GM13977 (cell line): ENCODE measurements at regions not wholly inside any gene's neighbourhood (a gene's known extent, or its start where the extent isn't known, plus 50 kb on each side); places are given as distances from the start of the nearest gene placed in this dataset.

Experiments
- DNase-seq: peaks from one replicate; pipeline ENCODE4 v3.0.0; 2012; ENCODE audit warnings: low spot score
- in situ Hi-C: fragments of 300-500 bp; cut with MboI; formaldehyde crosslinking; loops from one replicate; pipeline ENCODE4 v1.12.0; 2022; ENCODE audit warnings: low sequenced_read_pairs, low pct_unique_long_range_greater_than_20kb, mixed read lengths, inconsistent platforms; ENCODE audit not compliant: unreplicated experiment
- TF ChIP-seq, protein P1 (sequence below): IDR thresholded peaks from 2 replicates; pipeline ENCODE4 v1.5.1; 2012; ENCODE audit warnings: mild to moderate bottlenecking, control low read depth; ENCODE audit not compliant: insufficient read depth; ENCODE audit errors: extremely low read depth, missing control alignments

DNA sequence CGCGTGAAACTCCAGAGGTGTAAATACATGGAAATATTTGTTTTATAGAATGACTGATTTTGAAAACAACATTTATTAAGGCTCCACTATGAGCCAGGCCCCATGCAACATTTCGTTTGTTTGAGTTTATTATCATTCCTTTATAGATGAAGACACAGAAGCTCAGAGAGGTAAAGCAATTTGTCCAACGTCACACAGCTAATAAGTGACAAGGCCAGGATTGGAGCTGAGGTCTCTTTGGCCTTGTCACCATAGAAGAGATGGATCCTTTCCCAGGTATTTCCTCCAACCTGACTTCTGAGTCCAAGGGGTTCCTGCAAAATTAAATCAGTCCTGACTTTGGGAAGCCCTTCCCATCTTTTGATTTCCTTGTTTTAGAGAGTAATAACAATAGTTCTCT, 98.0 kb downstream of the SYF2 start:
- in situ Hi-C loops, result no loop called here
- TF ChIP-seq, protein P1, sequence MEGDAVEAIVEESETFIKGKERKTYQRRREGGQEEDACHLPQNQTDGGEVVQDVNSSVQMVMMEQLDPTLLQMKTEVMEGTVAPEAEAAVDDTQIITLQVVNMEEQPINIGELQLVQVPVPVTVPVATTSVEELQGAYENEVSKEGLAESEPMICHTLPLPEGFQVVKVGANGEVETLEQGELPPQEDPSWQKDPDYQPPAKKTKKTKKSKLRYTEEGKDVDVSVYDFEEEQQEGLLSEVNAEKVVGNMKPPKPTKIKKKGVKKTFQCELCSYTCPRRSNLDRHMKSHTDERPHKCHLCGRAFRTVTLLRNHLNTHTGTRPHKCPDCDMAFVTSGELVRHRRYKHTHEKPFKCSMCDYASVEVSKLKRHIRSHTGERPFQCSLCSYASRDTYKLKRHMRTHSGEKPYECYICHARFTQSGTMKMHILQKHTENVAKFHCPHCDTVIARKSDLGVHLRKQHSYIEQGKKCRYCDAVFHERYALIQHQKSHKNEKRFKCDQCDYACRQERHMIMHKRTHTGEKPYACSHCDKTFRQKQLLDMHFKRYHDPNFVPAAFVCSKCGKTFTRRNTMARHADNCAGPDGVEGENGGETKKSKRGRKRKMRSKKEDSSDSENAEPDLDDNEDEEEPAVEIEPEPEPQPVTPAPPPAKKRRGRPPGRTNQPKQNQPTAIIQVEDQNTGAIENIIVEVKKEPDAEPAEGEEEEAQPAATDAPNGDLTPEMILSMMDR, result no peak
- no peak for DNase-seq

DNA sequence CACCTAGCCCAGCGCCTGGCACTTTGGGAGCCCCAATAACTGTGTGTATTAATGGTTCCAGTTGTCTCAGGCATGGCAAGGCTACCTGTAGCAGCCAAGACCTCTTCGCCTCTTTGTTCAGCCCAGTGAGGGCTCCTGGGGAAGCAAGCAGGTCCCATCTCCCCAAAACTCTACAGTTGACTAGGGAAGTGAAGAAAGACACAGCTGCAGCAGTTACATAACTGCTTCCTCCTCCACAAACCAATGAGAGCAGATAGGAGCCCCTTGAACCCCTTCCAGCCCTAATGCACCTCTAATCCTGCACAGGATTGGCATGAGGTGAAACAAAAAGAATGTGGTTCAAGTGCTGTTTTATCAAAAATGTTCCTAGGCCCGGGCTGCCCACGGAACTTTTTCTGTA, 100.5 kb downstream of the SYF2 start:
- TF ChIP-seq, protein P1, result no peak
- DNase-seq, result no peak
- in situ Hi-C loops, result no loop called here

DNA sequence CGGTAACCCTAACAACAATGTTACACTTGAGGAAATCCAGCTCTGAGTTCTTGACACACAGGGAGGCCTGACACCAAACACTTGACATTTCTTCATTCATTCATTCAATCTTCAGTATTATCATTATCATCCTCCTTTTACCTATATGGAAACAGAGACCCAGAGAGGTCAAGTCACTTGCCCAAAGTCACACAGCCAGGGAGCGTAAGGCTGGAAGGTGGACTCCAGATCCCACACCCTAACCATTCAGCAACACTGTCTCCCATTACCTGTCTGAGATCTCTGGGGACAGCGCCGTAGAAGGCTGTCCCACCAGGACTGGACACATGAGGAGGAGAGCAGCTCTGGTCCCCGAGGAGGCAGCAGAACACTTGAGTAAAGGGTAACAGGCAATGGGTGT, 101.4 kb downstream of the SYF2 start:
- no peak for DNase-seq
- in situ Hi-C loops, result no loop called here
- TF ChIP-seq, protein P1, result no peak

DNA sequence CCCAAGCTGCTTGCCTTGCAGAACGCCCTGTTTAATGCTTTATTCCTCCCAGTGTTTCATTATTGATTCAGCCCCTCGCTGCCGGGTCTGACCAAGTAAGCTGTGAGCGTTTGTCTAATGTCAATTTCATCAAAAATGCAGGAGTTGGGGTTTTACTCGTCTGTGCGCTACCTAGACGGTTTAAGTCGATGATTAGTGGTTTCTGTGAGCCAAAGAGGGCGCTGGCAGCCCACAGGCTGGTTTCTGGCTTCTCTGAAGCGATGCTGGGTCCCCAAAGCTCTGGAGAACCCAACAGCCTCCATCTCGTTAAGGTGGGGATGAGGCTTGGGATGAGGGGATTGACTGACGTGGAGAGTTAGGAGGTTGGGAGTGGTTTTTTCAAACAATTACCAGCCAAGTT, 102.9 kb downstream of the SYF2 start:
- in situ Hi-C loops, result no loop called here
- TF ChIP-seq, protein P1, result no peak
- DNase-seq, result no peak

DNA sequence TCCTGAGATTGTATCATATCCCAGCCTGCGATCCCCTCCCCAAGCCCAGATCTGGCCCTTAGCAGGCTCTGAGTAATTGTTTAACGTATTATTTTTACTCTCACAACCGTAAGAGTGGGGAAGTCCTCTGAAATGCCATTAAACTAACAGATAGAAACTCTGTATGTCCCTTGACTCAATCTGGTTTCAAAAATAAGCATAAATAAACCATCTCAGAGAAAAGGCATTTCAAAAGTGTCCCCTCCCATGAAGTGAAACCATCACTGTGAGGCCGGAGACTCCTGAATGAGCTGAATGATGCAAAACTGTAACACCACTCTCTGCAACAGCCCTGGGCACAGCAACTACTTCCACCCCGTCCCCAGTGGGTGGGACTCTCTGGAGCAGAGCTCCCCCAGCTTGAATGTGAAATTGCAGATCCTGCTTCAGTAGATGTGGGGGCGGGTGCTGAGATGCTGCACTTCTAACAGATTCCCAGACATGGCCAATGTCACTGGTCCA, 104.1 kb downstream of the SYF2 start:
- in situ Hi-C loops, result no loop called here
- TF ChIP-seq, protein P1, result no peak
- DNase-seq, result peak; percentile 75

DNA sequence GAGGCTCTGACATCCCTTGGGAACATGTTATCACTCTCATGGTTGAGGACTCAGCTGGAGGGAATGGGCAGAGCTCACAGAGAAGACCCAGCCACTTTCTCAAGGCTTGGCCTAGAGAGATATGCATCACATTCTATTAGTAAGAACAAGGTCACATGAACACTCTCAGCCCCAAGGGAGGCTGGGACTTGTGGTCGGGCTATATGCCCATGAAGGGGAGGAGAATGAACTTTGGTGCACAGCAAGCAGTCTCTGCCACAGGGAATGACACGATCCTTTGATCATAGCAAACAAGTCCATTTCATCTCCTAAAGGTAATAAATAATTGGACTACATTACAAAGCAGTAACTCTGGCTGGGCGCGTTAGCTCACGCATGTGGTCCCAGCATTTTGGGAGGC, 105.7 kb downstream of the SYF2 start:
- TF ChIP-seq, protein P1, result no peak
- in situ Hi-C loops, result no loop called here
- no peak for DNase-seq

DNA sequence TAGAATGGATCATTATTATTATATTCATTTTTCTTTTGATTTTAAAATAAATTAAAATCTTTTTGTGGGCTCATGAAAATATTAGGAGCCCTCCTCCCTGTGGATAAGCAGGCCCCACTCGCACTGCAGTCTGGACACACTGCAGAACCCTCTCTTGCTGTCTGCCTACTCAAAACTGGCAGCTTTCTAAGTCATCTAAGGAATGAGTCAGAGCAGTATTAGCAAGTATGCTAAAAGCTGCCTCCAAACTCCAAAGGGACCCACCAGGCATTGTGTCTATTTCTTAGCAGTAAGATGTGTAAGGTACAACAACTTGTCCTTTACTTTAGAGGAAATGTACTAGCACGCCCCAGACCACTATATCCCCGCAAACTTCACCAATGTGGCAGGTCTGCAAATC, 108.8 kb downstream of the SYF2 start:
- in situ Hi-C loops, result no loop called here
- TF ChIP-seq, protein P1, result no peak
- DNase-seq, result no peak
